Effector memory CD4-positive, alpha-beta T cell (primary cell): ENCODE measurements at regions not wholly inside any gene's neighbourhood (a gene's known extent, or its start where the extent isn't known, plus 50 kb on each side); places are given as distances from the start of the nearest gene placed in this dataset.

Source experiments
- DNase-seq, 3 donors: peaks; one replicate each; pipeline ENCODE4 v3.0.0-alpha.2; 2020
- H3K27ac ChIP-seq: 2 replicates; pipeline ENCODE4 v1.7.0; 2013; ENCODE audit warnings: mild to moderate bottlenecking, low read length, moderate library complexity; ENCODE audit not compliant: insufficient read depth, poor library complexity, severe bottlenecking
- H3K27me3 ChIP-seq: replicated peaks from 2 replicates; pipeline ENCODE4 v1.7.0; 2013; ENCODE audit warnings: mild to moderate bottlenecking, low read length; ENCODE audit not compliant: insufficient read depth, control insufficient read depth, poor library complexity, severe bottlenecking
- H3K36me3 ChIP-seq: 2 replicates; pipeline ENCODE4 v1.7.0; 2013; ENCODE audit warnings: mild to moderate bottlenecking, low read length, moderate library complexity; ENCODE audit not compliant: control insufficient read depth, insufficient read depth
- H3K4me1 ChIP-seq: 2 replicates; pipeline ENCODE4 v1.7.0; 2013; ENCODE audit warnings: low read length, mild to moderate bottlenecking; ENCODE audit not compliant: control insufficient read depth, insufficient read depth, poor library complexity, severe bottlenecking
- H3K4me3 ChIP-seq: 2 replicates; pipeline ENCODE4 v1.7.0; 2013; ENCODE audit warnings: low read length, low read depth, mild to moderate bottlenecking; ENCODE audit not compliant: insufficient read depth, poor library complexity, severe bottlenecking
- H3K9me3 ChIP-seq: 2 replicates; pipeline ENCODE4 v1.7.0; 2013; ENCODE audit warnings: mild to moderate bottlenecking, low read length, moderate library complexity; ENCODE audit not compliant: control insufficient read depth

DNA sequence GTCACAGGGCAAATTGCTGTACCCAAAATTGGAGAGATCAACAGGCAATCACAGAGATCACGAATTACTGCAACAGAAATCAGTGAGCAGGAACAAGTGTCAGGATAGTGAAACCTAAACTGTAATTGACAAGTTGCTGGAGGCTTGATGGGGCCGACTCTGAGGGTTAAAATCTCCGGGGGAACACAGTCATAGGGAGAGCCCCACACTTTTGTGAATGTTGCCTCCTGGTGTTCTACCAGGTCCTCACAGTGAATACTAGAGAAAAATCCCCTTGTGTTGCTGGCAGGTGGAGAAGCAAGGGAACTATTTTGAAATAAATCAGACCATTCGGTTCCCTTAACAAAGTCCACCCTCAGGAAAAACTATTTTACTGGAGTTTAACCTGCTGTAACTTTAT, 697.5 kb upstream of the CBLB start:
- H3K36me3 ChIP-seq: no peaks in the 10 kb centered on the region
- H3K9me3 ChIP-seq: no peaks in the 10 kb centered on the region
- no peaks in the 10 kb centered on the region for H3K4me1 ChIP-seq
- no peaks in the 10 kb centered on the region for H3K27me3 ChIP-seq
- H3K27ac ChIP-seq: no peak overlapping the region
- no peak overlapping the region for H3K4me3 ChIP-seq
- DNase-seq: no peak

DNA sequence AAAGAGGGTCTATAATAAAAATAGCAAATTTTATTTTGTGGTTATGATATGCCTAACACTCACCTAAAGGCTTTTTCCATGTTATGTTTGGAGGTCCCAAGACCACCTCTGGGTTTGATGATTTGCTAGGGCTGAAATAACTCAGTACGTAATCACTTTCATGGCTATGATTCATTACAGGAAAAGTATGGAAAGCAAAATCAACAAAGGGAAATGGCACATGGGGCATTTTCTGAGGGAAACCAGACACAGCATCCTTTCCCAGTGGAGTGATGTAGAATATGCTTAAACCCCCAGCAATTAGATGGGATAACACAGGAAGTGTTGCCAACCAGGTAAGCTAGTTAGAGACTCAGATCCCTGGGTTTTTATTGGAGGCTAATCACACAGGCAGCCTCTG, 701.6 kb upstream of the CBLB start:
- H3K27ac ChIP-seq: no peak overlapping the region
- H3K9me3 ChIP-seq: no peaks in the 10 kb centered on the region
- no peak overlapping the region for H3K4me3 ChIP-seq
- no peaks in the 10 kb centered on the region for H3K27me3 ChIP-seq
- H3K4me1 ChIP-seq: no peaks in the 10 kb centered on the region
- H3K36me3 ChIP-seq: no peaks in the 10 kb centered on the region
- no peak for DNase-seq

DNA sequence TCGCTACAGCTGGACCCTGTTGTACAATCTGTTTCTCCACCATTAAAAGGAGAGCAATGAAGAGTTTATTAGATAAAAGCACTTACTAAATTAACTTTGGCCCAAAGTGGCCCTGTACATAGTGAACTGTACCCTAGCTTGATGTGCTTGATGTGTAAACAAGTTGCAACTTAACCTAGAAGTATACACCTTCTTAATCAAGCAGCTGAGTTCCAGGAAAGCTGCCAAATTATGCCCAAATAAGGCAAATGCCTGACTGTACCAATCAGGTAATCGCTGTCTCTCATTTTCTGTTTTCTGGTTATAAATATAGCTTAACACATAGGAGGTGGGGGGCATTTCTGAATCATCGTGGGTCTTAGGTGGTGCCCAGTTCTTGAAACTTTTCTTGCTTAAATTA, 704.8 kb upstream of the CBLB start:
- DNase-seq: no peak
- no peaks in the 10 kb centered on the region for H3K4me1 ChIP-seq

DNA sequence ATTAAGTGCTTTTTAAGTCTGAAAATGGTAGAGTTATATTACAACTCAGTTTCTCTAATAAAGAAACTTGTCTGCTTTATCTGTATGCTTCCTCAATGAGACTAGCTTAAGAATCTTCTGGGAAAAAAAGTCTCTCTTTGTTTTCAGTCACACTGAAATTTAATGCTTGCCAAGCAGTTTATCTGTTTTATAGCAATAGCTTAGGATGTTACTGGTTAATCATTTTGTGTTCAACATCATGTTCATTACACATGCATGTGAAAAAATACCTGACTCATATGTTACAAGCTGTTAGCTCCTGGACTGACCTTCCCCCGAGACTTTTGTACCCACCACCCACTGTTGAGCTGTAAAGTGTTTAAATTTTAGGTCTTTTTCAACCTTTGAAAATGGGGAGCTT, 706.2 kb upstream of the CBLB start:
- H3K36me3 ChIP-seq: no peaks in the 10 kb centered on the region
- no peak overlapping the region for H3K4me3 ChIP-seq

More for the DNA sequence above, 704.8 kb upstream of the CBLB start:
- no peaks in the 10 kb centered on the region for H3K9me3 ChIP-seq
- no peaks in the 10 kb centered on the region for H3K27me3 ChIP-seq
- H3K4me3 ChIP-seq: no peak overlapping the region
- H3K36me3 ChIP-seq: no peaks in the 10 kb centered on the region
- no peak overlapping the region for H3K27ac ChIP-seq

GRCh38 chr3:106577241-106577640, 708.4 kb upstream of the CBLB start:
- Histone ChIP-seq H3K27me3 (no peaks in the 10 kb centered on the region), H3K27ac (no peak overlapping the region), H3K36me3 (no peaks in the 10 kb centered on the region), H3K9me3 (no peaks in the 10 kb centered on the region), H3K4me1 (no peaks in the 10 kb centered on the region), H3K4me3 (no peak overlapping the region)
- DNase-seq: no peak

More for the DNA sequence above, 706.2 kb upstream of the CBLB start:
- H3K9me3 ChIP-seq: no peaks in the 10 kb centered on the region
- no peaks in the 10 kb centered on the region for H3K27me3 ChIP-seq
- H3K27ac ChIP-seq: no peak overlapping the region
- DNase-seq: no peak
- H3K4me1 ChIP-seq: no peaks in the 10 kb centered on the region

- DNase-seq: no peak
- no peaks in the 10 kb centered on the region for H3K4me1 ChIP-seq
- H3K9me3 ChIP-seq: no peaks in the 10 kb centered on the region
- H3K4me3 ChIP-seq: no peak overlapping the region
- H3K36me3 ChIP-seq: no peaks in the 10 kb centered on the region
- no peak overlapping the region for H3K27ac ChIP-seq
- H3K27me3 ChIP-seq: no peaks in the 10 kb centered on the region
These were observed 710.1 kb upstream of the CBLB start for GRCh38 chr3:106578911-106579310.

- no peaks in the 10 kb centered on the region for H3K36me3 ChIP-seq
- no peak overlapping the region for H3K4me3 ChIP-seq
- H3K27ac ChIP-seq: no peak overlapping the region
- no peaks in the 10 kb centered on the region for H3K27me3 ChIP-seq
- H3K4me1 ChIP-seq: no peaks in the 10 kb centered on the region
- DNase-seq: no peak
- H3K9me3 ChIP-seq: no peaks in the 10 kb centered on the region
These were observed 713.3 kb upstream of the CBLB start for GRCh38 chr3:106582151-106582550.

DNA sequence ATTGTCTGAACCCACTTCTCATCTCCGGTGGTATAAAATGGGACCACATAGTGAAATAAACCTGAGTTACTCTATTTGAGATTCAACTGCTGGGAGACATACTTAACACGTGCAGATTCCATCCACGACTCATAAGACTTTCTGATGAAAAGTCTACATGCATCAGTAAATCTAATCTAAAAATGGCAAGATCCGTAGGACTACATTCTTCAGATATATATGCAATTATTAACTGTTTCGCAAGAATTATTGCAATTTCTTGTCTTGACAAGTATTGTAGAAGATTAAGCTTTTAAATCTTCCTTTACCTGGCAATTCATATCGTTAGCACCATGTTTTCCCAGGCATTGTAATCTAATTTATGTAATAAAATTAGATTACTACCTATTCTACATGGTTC, 718.7 kb upstream of the CBLB start:
- no peaks in the 10 kb centered on the region for H3K9me3 ChIP-seq
- H3K27me3 ChIP-seq: no peaks in the 10 kb centered on the region
- H3K4me3 ChIP-seq: no peak overlapping the region
- DNase-seq: no peak
- H3K36me3 ChIP-seq: no peaks in the 10 kb centered on the region
- H3K4me1 ChIP-seq: no peaks in the 10 kb centered on the region
- no peak overlapping the region for H3K27ac ChIP-seq

DNA sequence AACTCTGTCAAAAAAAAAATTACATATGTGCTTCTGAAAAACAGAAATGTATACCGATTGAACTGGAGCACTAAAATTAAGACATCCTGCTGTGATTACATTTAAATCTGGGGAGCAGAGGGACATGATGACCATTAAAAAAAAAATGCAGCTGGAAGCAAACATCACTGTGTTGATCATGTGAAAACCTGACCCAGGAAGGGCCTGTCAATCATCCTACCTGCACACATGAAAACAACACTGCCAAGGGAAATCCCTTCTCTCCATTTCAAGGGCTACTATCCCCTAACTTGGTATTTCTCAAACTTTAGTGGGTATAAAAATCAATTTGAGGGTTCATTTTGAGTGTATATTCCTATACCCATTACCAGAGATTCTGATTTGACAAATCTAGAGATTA, 719.9 kb upstream of the CBLB start:
- Histone ChIP-seq H3K4me3 (no peak overlapping the region), H3K27me3 (no peaks in the 10 kb centered on the region), H3K27ac (no peak overlapping the region), H3K36me3 (no peaks in the 10 kb centered on the region), H3K9me3 (no peaks in the 10 kb centered on the region), H3K4me1 (no peaks in the 10 kb centered on the region)
- no peak for DNase-seq

GRCh38 chr3:106589311-106589942, 720.6 kb upstream of the CBLB start:
- no peaks in the 10 kb centered on the region for H3K27me3 ChIP-seq
- H3K4me3 ChIP-seq: no peak overlapping the region
- H3K4me1 ChIP-seq: no peaks in the 10 kb centered on the region
- H3K36me3 ChIP-seq: no peaks in the 10 kb centered on the region
- no peak for DNase-seq
- no peaks in the 10 kb centered on the region for H3K9me3 ChIP-seq
- no peak overlapping the region for H3K27ac ChIP-seq
